ENCODE measurements at regions not wholly inside any gene's neighbourhood (a gene's known extent, or its start where the extent isn't known, plus 50 kb on each side); places are given as distances from the start of the nearest gene placed in this dataset.

- Histone ChIP-seq H3K27ac (ENCODE audit: low read depth, low read length, severe bottlenecking) (no peak overlapping the region), H3K4me3 (ENCODE audit: extremely low read depth, insufficient read depth, low read length, poor library complexity, severe bottlenecking) (no peak overlapping the region), H3K36me3 (ENCODE audit: control insufficient read depth, insufficient read depth, low read length) (no peaks in the 10 kb centered on the region), H3K9me3 (ENCODE audit: control insufficient read depth, low read length) (peaks cover 18% of the 10 kb centered on the region), H3K4me1 (ENCODE audit: control insufficient read depth, insufficient read depth, low read length, poor library complexity, severe bottlenecking) (no peaks in the 10 kb centered on the region)
- WGBS, 2 experiments (ENCODE audit: insufficient coverage in 2 of 2), result 60 to 84% methylated on average over 1 to 3 of the region's 3 CpGs
Observed at GRCh38 chr18:45510656-45511055, 104.6 kb upstream of the SLC14A2 start.

- Histone ChIP-seq H3K4me3 (ENCODE audit: extremely low read depth, insufficient read depth, low read length, poor library complexity, severe bottlenecking) (no peak overlapping the region), H3K36me3 (ENCODE audit: control insufficient read depth, insufficient read depth, low read length) (no peaks in the 10 kb centered on the region), H3K9me3 (ENCODE audit: control insufficient read depth, low read length) (peaks cover 3% of the 10 kb centered on the region), H3K27ac (ENCODE audit: low read depth, low read length, severe bottlenecking) (no peak overlapping the region), H3K4me1 (ENCODE audit: control insufficient read depth, insufficient read depth, low read length, poor library complexity, severe bottlenecking) (peaks cover 7% of the 10 kb centered on the region)
- 78% methylated on average over 1 to 2 of the region's 5 CpGs for WGBS, 2 experiments (ENCODE audit: insufficient coverage in 2 of 2)
Observed at GRCh38 chr18:45512363-45512953, 102.8 kb upstream of the SLC14A2 start.

GRCh38 chr18:45517181-45517741 is 98.0 kb upstream of the SLC14A2 start:
- H3K9me3 ChIP-seq (ENCODE audit: control insufficient read depth, low read length), result no peaks in the 10 kb centered on the region
- H3K36me3 ChIP-seq (ENCODE audit: control insufficient read depth, insufficient read depth, low read length), result no peaks in the 10 kb centered on the region
- WGBS, 2 experiments (ENCODE audit: insufficient coverage in 2 of 2), result 90 to 91% methylated on average over 1 to 5 of the region's 11 CpGs
- H3K4me1 ChIP-seq (ENCODE audit: control insufficient read depth, insufficient read depth, low read length, poor library complexity, severe bottlenecking), result peaks cover 9% of the 10 kb centered on the region
- peak overlapping the region; percentile 19 for H3K27ac ChIP-seq (ENCODE audit: low read depth, low read length, severe bottlenecking)
- no peak overlapping the region for H3K4me3 ChIP-seq (ENCODE audit: extremely low read depth, insufficient read depth, low read length, poor library complexity, severe bottlenecking)

GRCh38 chr18:45518311-45519155 is 96.7 kb upstream of the SLC14A2 start:
- H3K27ac ChIP-seq (ENCODE audit: low read depth, low read length, severe bottlenecking), result no peak overlapping the region
- no peaks in the 10 kb centered on the region for H3K36me3 ChIP-seq (ENCODE audit: control insufficient read depth, insufficient read depth, low read length)
- no peak overlapping the region for H3K4me3 ChIP-seq (ENCODE audit: extremely low read depth, insufficient read depth, low read length, poor library complexity, severe bottlenecking)
- H3K9me3 ChIP-seq (ENCODE audit: control insufficient read depth, low read length), result no peaks in the 10 kb centered on the region
- peaks cover 12% of the 10 kb centered on the region for H3K4me1 ChIP-seq (ENCODE audit: control insufficient read depth, insufficient read depth, low read length, poor library complexity, severe bottlenecking)
- 69 to 91% methylated on average over 1 to 3 of the region's 3 CpGs for WGBS, 2 experiments (ENCODE audit: insufficient coverage in 2 of 2)

- H3K27ac ChIP-seq (ENCODE audit: low read depth, low read length, severe bottlenecking), result no peak overlapping the region
- WGBS, 2 experiments (ENCODE audit: insufficient coverage in 2 of 2), result 88 to 92% methylated on average over 3 to 6 of the region's 7 CpGs
- H3K4me1 ChIP-seq (ENCODE audit: control insufficient read depth, insufficient read depth, low read length, poor library complexity, severe bottlenecking), result peaks cover 12% of the 10 kb centered on the region
- no peaks in the 10 kb centered on the region for H3K36me3 ChIP-seq (ENCODE audit: control insufficient read depth, insufficient read depth, low read length)
- no peaks in the 10 kb centered on the region for H3K9me3 ChIP-seq (ENCODE audit: control insufficient read depth, low read length)
- no peak overlapping the region for H3K4me3 ChIP-seq (ENCODE audit: extremely low read depth, insufficient read depth, low read length, poor library complexity, severe bottlenecking)
Observed at GRCh38 chr18:45519411-45520280, 95.6 kb upstream of the SLC14A2 start.

- Histone ChIP-seq H3K27ac (ENCODE audit: low read depth, low read length, severe bottlenecking) (no peak overlapping the region), H3K9me3 (ENCODE audit: control insufficient read depth, low read length) (no peaks in the 10 kb centered on the region), H3K4me1 (ENCODE audit: control insufficient read depth, insufficient read depth, low read length, poor library complexity, severe bottlenecking) (peaks cover 12% of the 10 kb centered on the region), H3K36me3 (ENCODE audit: control insufficient read depth, insufficient read depth, low read length) (no peaks in the 10 kb centered on the region), H3K4me3 (ENCODE audit: extremely low read depth, insufficient read depth, low read length, poor library complexity, severe bottlenecking) (no peak overlapping the region)
- WGBS, 2 experiments (ENCODE audit: insufficient coverage in 2 of 2), result 80% methylated on average over 1 of the region's 1 CpG; no CpG with 5 or more reads in 1 of the 2 experiments
Observed at GRCh38 chr18:45521136-45521535, 94.1 kb upstream of the SLC14A2 start.

- Histone ChIP-seq H3K9me3 (ENCODE audit: control insufficient read depth, low read length) (no peaks in the 10 kb centered on the region), H3K36me3 (ENCODE audit: control insufficient read depth, insufficient read depth, low read length) (no peaks in the 10 kb centered on the region), H3K4me3 (ENCODE audit: extremely low read depth, insufficient read depth, low read length, poor library complexity, severe bottlenecking) (no peak overlapping the region), H3K27ac (ENCODE audit: low read depth, low read length, severe bottlenecking) (no peak overlapping the region), H3K4me1 (ENCODE audit: control insufficient read depth, insufficient read depth, low read length, poor library complexity, severe bottlenecking) (peaks cover 12% of the 10 kb centered on the region)
- WGBS, 2 experiments (ENCODE audit: insufficient coverage in 2 of 2), result 74 to 100% methylated on average over 2 to 3 of the region's 3 CpGs
Observed at GRCh38 chr18:45521777-45522176, 93.5 kb upstream of the SLC14A2 start.

GRCh38 chr18:45522371-45522770 is 92.9 kb upstream of the SLC14A2 start:
- no peak overlapping the region for H3K4me3 ChIP-seq (ENCODE audit: extremely low read depth, insufficient read depth, low read length, poor library complexity, severe bottlenecking)
- no peaks in the 10 kb centered on the region for H3K9me3 ChIP-seq (ENCODE audit: control insufficient read depth, low read length)
- no peak overlapping the region for H3K27ac ChIP-seq (ENCODE audit: low read depth, low read length, severe bottlenecking)
- H3K4me1 ChIP-seq (ENCODE audit: control insufficient read depth, insufficient read depth, low read length, poor library complexity, severe bottlenecking), result peaks cover 6% of the 10 kb centered on the region
- WGBS, 2 experiments (ENCODE audit: insufficient coverage in 2 of 2), result 92 to 100% methylated on average over 1 to 3 of the region's 8 CpGs
- no peaks in the 10 kb centered on the region for H3K36me3 ChIP-seq (ENCODE audit: control insufficient read depth, insufficient read depth, low read length)

- no peaks in the 10 kb centered on the region for H3K36me3 ChIP-seq (ENCODE audit: control insufficient read depth, insufficient read depth, low read length)
- H3K4me1 ChIP-seq (ENCODE audit: control insufficient read depth, insufficient read depth, low read length, poor library complexity, severe bottlenecking), result peaks cover 2% of the 10 kb centered on the region
- H3K27ac ChIP-seq (ENCODE audit: low read depth, low read length, severe bottlenecking), result no peak overlapping the region
- H3K9me3 ChIP-seq (ENCODE audit: control insufficient read depth, low read length), result no peaks in the 10 kb centered on the region
- H3K4me3 ChIP-seq (ENCODE audit: extremely low read depth, insufficient read depth, low read length, poor library complexity, severe bottlenecking), result no peak overlapping the region
Observed at GRCh38 chr18:45525301-45525700, 90.0 kb upstream of the SLC14A2 start.

- Histone ChIP-seq H3K27ac (ENCODE audit: low read depth, low read length, severe bottlenecking) (no peak overlapping the region), H3K4me3 (ENCODE audit: extremely low read depth, insufficient read depth, low read length, poor library complexity, severe bottlenecking) (no peak overlapping the region), H3K36me3 (ENCODE audit: control insufficient read depth, insufficient read depth, low read length) (no peaks in the 10 kb centered on the region), H3K4me1 (ENCODE audit: control insufficient read depth, insufficient read depth, low read length, poor library complexity, severe bottlenecking) (peaks cover 2% of the 10 kb centered on the region), H3K9me3 (ENCODE audit: control insufficient read depth, low read length) (no peaks in the 10 kb centered on the region)
- WGBS, 2 experiments (ENCODE audit: insufficient coverage in 2 of 2), result 76 to 85% methylated on average over 2 of the region's 3 CpGs
Observed at GRCh38 chr18:45526114-45526841, 89.0 kb upstream of the SLC14A2 start.
